B cell (primary cell): ENCODE measurements at regions not wholly inside any gene's neighbourhood (a gene's known extent, or its start where the extent isn't known, plus 50 kb on each side); places are given as distances from the start of the nearest gene placed in this dataset.

Experiments
- CTCF ChIP-seq: fragments of 200-600 bp; IDR thresholded peaks from one replicate; pipeline ENCODE4 v1.8.0; 2022; ENCODE audit warnings: antibody characterized with exemption, mild to moderate bottlenecking
- EZH2 ChIP-seq: IDR thresholded peaks from 2 replicates; pipeline ENCODE4 v1.6.1; 2012; ENCODE audit warnings: borderline replicate concordance, low read depth, mild to moderate bottlenecking, moderate library complexity, low read length; ENCODE audit not compliant: insufficient read depth, poor library complexity, severe bottlenecking

DNA sequence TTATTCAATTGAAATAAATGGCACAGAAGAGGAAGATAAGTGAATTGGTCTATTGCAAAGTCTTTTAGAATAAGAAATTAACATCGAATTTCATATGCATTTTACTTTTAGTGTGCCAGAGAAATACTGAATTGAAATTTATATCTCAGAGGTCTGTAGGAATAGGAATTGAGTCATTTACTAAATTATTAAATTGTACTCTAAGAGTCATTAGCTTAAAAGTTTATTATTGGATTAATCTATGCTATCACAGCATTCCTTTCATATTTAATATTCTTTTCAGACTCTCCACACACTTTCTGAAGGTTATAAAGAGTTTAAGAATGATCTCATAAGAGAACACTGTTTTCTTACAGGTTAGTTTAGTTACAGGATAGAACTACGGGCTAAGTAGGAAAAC is 2711.5 kb downstream of the ARAP2 start:
- no peak for TF ChIP-seq CTCF
- TF ChIP-seq EZH2, result no peak
